ENCODE measurements at regions not wholly inside any gene's neighbourhood (a gene's known extent, or its start where the extent isn't known, plus 50 kb on each side); places are given as distances from the start of the nearest gene placed in this dataset.
"Not testable (repeated sequence)": the region's sequence is repeated elsewhere in the genome, so short reads cannot be mapped to it uniquely, and the experiment has no call there.

DNA sequence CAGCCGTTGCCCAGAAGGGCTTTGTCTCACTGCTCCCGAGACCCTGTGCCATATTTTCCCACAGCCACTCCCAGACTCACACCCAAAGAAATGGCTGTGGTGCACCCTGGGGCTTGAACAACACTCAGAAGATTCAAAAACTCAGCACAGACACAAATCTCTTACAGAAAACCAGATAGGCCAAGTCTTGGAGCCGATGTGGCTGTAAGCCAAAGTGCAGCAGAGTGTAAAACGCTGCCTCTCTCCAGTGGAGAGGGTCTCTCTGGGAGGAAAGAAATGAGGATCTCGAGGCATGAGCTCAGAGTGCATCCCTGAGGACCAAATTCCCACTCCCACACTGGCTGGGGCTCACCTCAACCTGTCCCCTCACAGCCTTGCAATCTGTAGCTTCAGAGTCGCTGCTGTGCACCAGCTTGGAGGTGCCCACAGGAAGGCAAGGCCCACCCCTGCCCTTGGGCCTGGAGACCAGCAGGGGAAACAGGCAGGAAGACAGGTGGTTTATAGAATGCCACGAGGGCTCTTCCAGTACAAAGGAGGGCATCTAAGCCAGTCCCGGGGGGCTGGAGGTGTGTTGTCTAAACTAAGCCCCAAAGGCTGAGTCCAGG is 171.3 kb upstream of the AJAP1 start:
- H3K4me3 ChIP-seq (ENCODE audit: low read depth, low read length) = no peak overlapping the region
- TF ChIP-seq, protein P1, sequence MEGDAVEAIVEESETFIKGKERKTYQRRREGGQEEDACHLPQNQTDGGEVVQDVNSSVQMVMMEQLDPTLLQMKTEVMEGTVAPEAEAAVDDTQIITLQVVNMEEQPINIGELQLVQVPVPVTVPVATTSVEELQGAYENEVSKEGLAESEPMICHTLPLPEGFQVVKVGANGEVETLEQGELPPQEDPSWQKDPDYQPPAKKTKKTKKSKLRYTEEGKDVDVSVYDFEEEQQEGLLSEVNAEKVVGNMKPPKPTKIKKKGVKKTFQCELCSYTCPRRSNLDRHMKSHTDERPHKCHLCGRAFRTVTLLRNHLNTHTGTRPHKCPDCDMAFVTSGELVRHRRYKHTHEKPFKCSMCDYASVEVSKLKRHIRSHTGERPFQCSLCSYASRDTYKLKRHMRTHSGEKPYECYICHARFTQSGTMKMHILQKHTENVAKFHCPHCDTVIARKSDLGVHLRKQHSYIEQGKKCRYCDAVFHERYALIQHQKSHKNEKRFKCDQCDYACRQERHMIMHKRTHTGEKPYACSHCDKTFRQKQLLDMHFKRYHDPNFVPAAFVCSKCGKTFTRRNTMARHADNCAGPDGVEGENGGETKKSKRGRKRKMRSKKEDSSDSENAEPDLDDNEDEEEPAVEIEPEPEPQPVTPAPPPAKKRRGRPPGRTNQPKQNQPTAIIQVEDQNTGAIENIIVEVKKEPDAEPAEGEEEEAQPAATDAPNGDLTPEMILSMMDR (IDR thresholded peaks at IDR 0.05; ENCODE audit: low read depth, low read length) = no peak

DNA sequence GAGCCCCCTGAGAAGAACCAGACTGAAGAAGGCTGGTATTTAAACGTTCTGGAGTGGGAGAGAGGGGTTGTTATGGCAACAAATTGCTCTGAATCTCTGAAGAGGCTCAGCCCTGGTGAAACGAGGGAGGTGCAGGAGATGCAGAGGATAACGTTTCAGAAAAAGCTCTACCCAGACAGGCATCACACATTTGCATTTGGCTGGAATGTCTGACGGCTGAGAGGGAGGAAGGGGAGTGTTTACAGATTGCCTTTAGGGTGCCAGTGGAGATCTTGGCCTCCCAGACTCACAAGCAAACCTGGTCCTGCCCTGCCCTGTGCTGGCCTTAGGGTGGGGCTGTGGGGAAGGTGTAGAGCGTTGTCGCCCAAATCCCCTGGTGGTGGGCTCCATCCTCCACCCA is 169.0 kb upstream of the AJAP1 start:
- H3K4me3 ChIP-seq (ENCODE audit: low read depth, low read length) = no peak overlapping the region
- TF ChIP-seq, protein P1 (IDR thresholded peaks at IDR 0.05; ENCODE audit: low read depth, low read length) = no peak

DNA sequence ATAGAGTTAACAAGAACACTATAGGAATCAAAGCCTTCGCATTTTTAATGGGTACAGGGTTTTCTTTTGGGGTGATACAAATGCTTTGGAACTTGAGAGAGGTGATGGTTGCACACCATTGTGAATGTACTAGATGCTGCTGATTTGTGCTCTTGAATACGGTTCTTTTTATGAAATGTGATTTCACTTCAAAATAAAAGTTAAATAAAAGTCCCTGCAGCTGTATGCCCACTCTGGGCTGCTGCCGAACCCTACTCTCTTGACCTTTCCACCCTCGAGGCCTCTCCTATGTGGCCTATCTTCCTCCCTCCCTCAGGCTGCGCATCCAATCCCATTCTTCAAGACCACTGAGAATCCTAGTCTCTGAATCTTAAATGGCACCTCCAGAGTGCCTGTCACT is 168.5 kb upstream of the AJAP1 start:
- H3K4me3 ChIP-seq (ENCODE audit: low read depth, low read length) = no peak overlapping the region
- TF ChIP-seq, protein P1 (IDR thresholded peaks at IDR 0.05; ENCODE audit: low read depth, low read length) = no peak

DNA sequence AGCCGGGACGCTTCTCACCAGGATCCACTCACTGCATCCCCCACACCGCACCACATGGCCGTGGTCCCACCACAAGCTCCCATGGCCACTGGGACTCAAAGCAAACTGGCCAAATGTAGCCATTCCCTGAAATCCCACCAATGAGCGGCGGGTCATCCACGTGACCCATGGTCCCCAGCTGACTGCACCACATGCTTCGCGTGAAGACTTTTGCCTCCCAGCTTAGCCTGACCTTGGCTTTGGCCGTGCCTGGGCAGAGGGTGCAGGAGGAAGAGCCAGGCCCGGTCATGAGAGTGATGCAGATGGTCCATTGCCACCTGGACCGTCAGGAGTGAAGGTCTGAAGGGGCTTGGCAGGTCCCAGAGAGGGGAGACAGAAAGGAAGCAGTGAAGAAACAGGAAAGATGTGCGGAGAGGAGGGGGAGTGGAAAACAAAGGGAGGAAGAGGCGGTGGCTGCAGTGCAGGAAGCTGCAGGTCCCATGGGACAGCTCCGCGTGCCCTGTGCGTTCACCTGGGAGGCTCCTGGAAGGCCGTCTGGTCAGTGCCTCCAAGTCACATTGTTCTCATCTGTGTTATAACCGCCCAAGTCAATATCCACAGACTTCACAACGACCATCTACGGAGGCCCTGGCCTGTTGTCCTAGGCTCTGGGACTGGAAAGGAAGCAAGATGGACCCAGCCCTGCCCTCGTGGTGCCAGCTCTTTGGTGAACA is 167.8 kb upstream of the AJAP1 start:
- TF ChIP-seq, protein P1 (IDR thresholded peaks at IDR 0.05; ENCODE audit: low read depth, low read length) = no peak

DNA sequence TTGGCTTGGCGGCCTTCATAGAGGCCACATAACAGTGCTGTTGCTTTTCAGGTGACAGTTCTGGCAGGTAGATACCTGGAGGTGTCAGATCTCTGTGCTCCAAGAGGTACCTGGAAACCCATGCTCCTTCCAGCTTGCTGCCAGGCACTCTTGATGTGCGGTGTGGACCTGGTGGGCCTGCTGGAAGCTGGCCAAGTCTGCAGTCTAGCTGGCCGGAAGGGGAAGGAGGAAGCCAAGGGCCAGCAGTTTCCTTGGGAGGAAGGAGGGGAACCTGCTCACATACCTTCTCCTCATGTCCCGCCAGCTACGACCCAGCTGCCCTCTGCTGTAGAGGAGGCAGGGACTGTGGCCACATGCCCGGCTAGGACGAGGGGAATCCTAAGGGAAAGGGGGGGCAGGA is 166.4 kb upstream of the AJAP1 start:
- H3K4me3 ChIP-seq (ENCODE audit: low read depth, low read length) = no peak overlapping the region
- TF ChIP-seq, protein P1 (IDR thresholded peaks at IDR 0.05; ENCODE audit: low read depth, low read length) = no peak

More for the DNA sequence above, 167.8 kb upstream of the AJAP1 start:
- no peak overlapping the region for H3K4me3 ChIP-seq (ENCODE audit: low read depth, low read length)

DNA sequence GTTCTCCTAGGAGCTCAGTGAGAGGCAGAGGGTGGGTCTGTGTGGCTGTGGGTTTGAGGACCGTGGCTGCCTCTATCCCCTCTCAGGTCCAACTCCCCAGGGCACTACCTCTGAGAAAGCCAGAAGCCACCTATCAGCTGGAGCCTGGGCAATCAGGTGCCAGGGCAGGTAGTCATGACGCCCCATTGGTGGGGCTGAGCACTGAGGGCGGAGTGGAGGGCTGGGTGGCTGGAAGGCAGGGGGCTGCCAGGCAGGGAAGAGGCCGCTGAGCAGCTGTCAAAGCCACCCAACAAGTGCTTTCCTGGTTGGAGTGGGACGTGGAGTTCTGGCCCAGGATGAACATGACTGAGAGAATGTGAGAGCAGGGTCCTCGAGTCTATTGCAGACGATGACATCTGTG is 164.9 kb upstream of the AJAP1 start:
- TF ChIP-seq, protein P1 (IDR thresholded peaks at IDR 0.05; ENCODE audit: low read depth, low read length) = no peak
- no peak overlapping the region for H3K4me3 ChIP-seq (ENCODE audit: low read depth, low read length)

DNA sequence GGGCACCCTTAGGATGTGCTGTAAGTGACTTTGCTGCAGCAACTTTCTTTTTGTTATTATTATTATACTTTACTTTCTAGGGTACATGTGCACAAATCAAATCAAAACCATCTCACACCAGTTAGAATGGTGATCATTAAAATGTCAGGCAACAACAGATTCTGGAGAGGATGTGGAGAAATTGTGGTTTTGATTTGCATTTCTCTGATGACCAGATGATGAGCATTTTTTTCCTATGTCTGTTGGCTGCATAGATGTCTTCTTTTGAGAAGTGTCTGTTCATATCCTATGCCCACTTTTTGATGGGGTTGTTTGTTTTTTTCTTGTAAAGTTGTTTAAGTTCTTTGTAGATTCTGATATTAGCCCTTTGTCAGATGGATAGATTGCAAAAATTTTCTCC is 164.4 kb upstream of the AJAP1 start:
- H3K4me3 ChIP-seq (ENCODE audit: low read depth, low read length) = not testable (repeated sequence)
